PC-3 (cell line): ENCODE measurements at regions not wholly inside any gene's neighbourhood (a gene's known extent, or its start where the extent isn't known, plus 50 kb on each side); places are given as distances from the start of the nearest gene placed in this dataset.

Experiments
- ATAC-seq: fragments of 200-7000 bp; cut with Tn5 transposase; 2 replicates; pipeline ENCODE4 v1.9.1; 2020; ENCODE audit warnings: mild to moderate bottlenecking, moderate library complexity
- BruUV-seq: library from RNA; stranded (reverse); fragments of 400-500 nt; replicated peaks from 2 replicates; lab custom pipeline; 2021; lab: Mats Ljungman, UMichigan
- CTCF ChIA-PET: fragments of 300-600 bp; sonication (Branson Sonifier 250); formaldehyde crosslinking; loops from one replicate; lab custom pipeline; 2022; ENCODE audit warnings: antibody characterized with exemption; lab: Charles Lee
- POLR2A ChIA-PET: fragments of 300-600 bp; sonication (Branson Sonifier 250); formaldehyde crosslinking; loops from one replicate; lab custom pipeline; 2022; ENCODE audit warnings: antibody characterized with exemption; ENCODE audit not compliant: unreplicated experiment; lab: Charles Lee
- DNase-seq: peaks from one replicate; pipeline ENCODE4 v3.0.0-alpha.2; 2015
- H2AFZ ChIP-seq: fragments of 300-600 bp; sonication (generic); 2 replicates; pipeline ENCODE4 v1.6.0; 2016; ENCODE audit warnings: antibody characterized with exemption, low read length
- H3F3A ChIP-seq: fragments of 300-600 bp; sonication (generic); one replicate; pipeline ENCODE4 v1.6.0; 2017; ENCODE audit warnings: antibody characterized with exemption, low read length, control low read depth, mild to moderate bottlenecking; ENCODE audit not compliant: unreplicated experiment
- H3K27ac ChIP-seq: fragments of 300-600 bp; sonication (generic); 2 replicates; pipeline ENCODE4 v1.5.1; 2016; ENCODE audit warnings: mild to moderate bottlenecking, low read length
- H3K27me3 ChIP-seq: fragments of 300-600 bp; sonication (generic); 2 replicates; pipeline ENCODE4 v1.6.1; 2016; ENCODE audit warnings: low read length, mixed read lengths
- H3K36me3 ChIP-seq: fragments of 300-600 bp; sonication (generic); 2 replicates; pipeline ENCODE4 v1.6.1; 2016; ENCODE audit warnings: low read depth, mixed run types, low read length, mixed read lengths
- H3K4me1 ChIP-seq: fragments of 300-600 bp; sonication (generic); 2 replicates; pipeline ENCODE4 v1.5.1; 2016; ENCODE audit warnings: low read length; ENCODE audit not compliant: insufficient read depth
- H3K4me2 ChIP-seq: fragments of 300-600 bp; sonication (generic); 2 replicates; pipeline ENCODE4 v1.6.0; 2016; ENCODE audit warnings: low read length
- H3K4me3 ChIP-seq: fragments of 300-600 bp; sonication (generic); 2 replicates; pipeline ENCODE4 v1.5.1; 2016; ENCODE audit warnings: mild to moderate bottlenecking, low read length, mixed read lengths
- H3K79me2 ChIP-seq: fragments of 300-600 bp; sonication (generic); 2 replicates; pipeline ENCODE4 v1.6.1; 2017; ENCODE audit warnings: low read length, mixed read lengths
- H3K9ac ChIP-seq: fragments of 300-600 bp; sonication (generic); 2 replicates; pipeline ENCODE4 v1.6.0; 2016; ENCODE audit warnings: mild to moderate bottlenecking, low read length
- H3K9me2 ChIP-seq: fragments of 300-600 bp; sonication (generic); replicated peaks from 2 replicates; pipeline ENCODE4 v1.6.1; 2016; ENCODE audit warnings: mixed run types, low read length, mixed read lengths
- H3K9me3 ChIP-seq: fragments of 300-600 bp; sonication (generic); 2 replicates; pipeline ENCODE4 v1.6.1; 2016; ENCODE audit warnings: low read length, mixed read lengths
- H4K20me1 ChIP-seq: fragments of 300-600 bp; sonication (generic); 2 replicates; pipeline ENCODE4 v1.6.1; 2016; ENCODE audit warnings: low read length, mixed read lengths
- CTCF ChIP-seq: fragments of 300-600 bp; sonication (generic); conservative IDR thresholded peaks from 2 replicates; pipeline ENCODE4 v1.5.1; 2017; ENCODE audit warnings: antibody characterized with exemption, low read depth, mild to moderate bottlenecking, low read length
- EZH2 ChIP-seq: fragments of 300-600 bp; sonication (generic); IDR thresholded peaks from one replicate; pipeline ENCODE4 v1.6.1; 2017; ENCODE audit warnings: antibody characterized with exemption, mild to moderate bottlenecking, low read length; ENCODE audit not compliant: unreplicated experiment
- EZH2phosphoT487 ChIP-seq: fragments of 300-600 bp; sonication (generic); IDR thresholded peaks from 2 replicates; pipeline ENCODE4 v1.6.1; 2018; ENCODE audit warnings: mild to moderate bottlenecking, antibody characterized with exemption, low read length, borderline replicate concordance
- intact Hi-C: fragments of 100-400 bp; cut with micrococcal nuclease; formaldehyde crosslinking; loops from 2 replicates; pipeline ENCODE4 v1.9.0; 2023

- DNase-seq, result no peak
- H3K27me3 ChIP-seq, result no peaks in the 10 kb centered on the region
- TF ChIP-seq EZH2phosphoT487, result no peak
- no peaks in the 10 kb centered on the region for H3K79me2 ChIP-seq
- no TSS peak for BruUV-seq
- no peaks in the 10 kb centered on the region for H3K4me1 ChIP-seq
- POLR2A ChIA-PET, result no interaction called here
- no peak overlapping the region for H3K4me2 ChIP-seq
- ATAC-seq, result no peak
- CTCF ChIA-PET, result no interaction called here
- H4K20me1 ChIP-seq, result no peaks in the 10 kb centered on the region
- no peak overlapping the region for H3K9ac ChIP-seq
- intact Hi-C loops, result no loop called here
- H3K4me3 ChIP-seq, result no peak overlapping the region
- no peaks in the 10 kb centered on the region for H3K9me3 ChIP-seq
- H2AFZ ChIP-seq, result no peak overlapping the region
- H3K9me2 ChIP-seq, result no peaks in the 10 kb centered on the region
- no peaks in the 10 kb centered on the region for H3K36me3 ChIP-seq
- H3K27ac ChIP-seq, result no peak overlapping the region
- H3F3A ChIP-seq, result no peaks in the 10 kb centered on the region
Measured at GRCh38 chr12:20030826-20031225, 337.5 kb upstream of the PDE3A start.

- intact Hi-C loops, result no loop called here
- Histone ChIP-seq H3K4me3 (no peak overlapping the region), H3K9me3 (no peaks in the 10 kb centered on the region), H3K27ac (no peak overlapping the region), H4K20me1 (no peaks in the 10 kb centered on the region), H3K9ac (no peak overlapping the region), H3K9me2 (no peaks in the 10 kb centered on the region), H3K4me2 (no peak overlapping the region), H2AFZ (no peak overlapping the region), H3K36me3 (no peaks in the 10 kb centered on the region), H3F3A (no peaks in the 10 kb centered on the region), H3K4me1 (no peaks in the 10 kb centered on the region), H3K79me2 (no peaks in the 10 kb centered on the region), H3K27me3 (peaks cover 11% of the 10 kb centered on the region)
- no TSS peak for BruUV-seq
- TF ChIP-seq EZH2 (no peak), EZH2phosphoT487 (no peak), CTCF (no peak)
- CTCF ChIA-PET, result no interaction called here
- DNase-seq, result no peak
- POLR2A ChIA-PET, result no interaction called here
- ATAC-seq, result no peak
Measured at GRCh38 chr12:20039562-20039961, 328.8 kb upstream of the PDE3A start.

GRCh38 chr12:20040184-20040583 is 328.2 kb upstream of the PDE3A start:
- CTCF ChIA-PET, result no interaction called here

More at GRCh38 chr12:20040184-20040583, 328.2 kb upstream of the PDE3A start:
- intact Hi-C loops, result no loop called here
- Histone ChIP-seq H3F3A (no peaks in the 10 kb centered on the region), H3K9ac (no peak overlapping the region), H3K4me2 (no peak overlapping the region), H3K79me2 (no peaks in the 10 kb centered on the region), H3K4me1 (no peaks in the 10 kb centered on the region), H3K27ac (no peak overlapping the region), H2AFZ (no peak overlapping the region), H3K36me3 (no peaks in the 10 kb centered on the region), H3K27me3 (peaks cover 11% of the 10 kb centered on the region), H4K20me1 (no peaks in the 10 kb centered on the region), H3K9me2 (no peaks in the 10 kb centered on the region), H3K9me3 (no peaks in the 10 kb centered on the region), H3K4me3 (no peak overlapping the region)
- DNase-seq, result no peak
- TF ChIP-seq EZH2 (no peak), CTCF (no peak), EZH2phosphoT487 (no peak)
- POLR2A ChIA-PET, result no interaction called here
- BruUV-seq, result no TSS peak
- no peak for ATAC-seq
